ENCODE measurements at regions not wholly inside any gene's neighbourhood (a gene's known extent, or its start where the extent isn't known, plus 50 kb on each side); places are given as distances from the start of the nearest gene placed in this dataset.

GRCh38 chr4:174135936-174136406, 147.5 kb downstream of the FBXO8 start:
- no peaks in the 10 kb centered on the region for H3K4me1 Mint-ChIP-seq
- no peaks in the 10 kb centered on the region for H3K9me3 ChIP-seq (ENCODE audit: low read length)
- H3K4me3 ChIP-seq (ENCODE audit: low read length): no peak overlapping the region
- H3K27me3 Mint-ChIP-seq: peaks cover 1 to 3% of the 10 kb centered on the region in 2 donors
- no peak overlapping the region for H3K27ac ChIP-seq (ENCODE audit: low read depth, low read length)
- POLR2A ChIA-PET: no interaction called here
- H3K36me3 Mint-ChIP-seq: no peaks in the 10 kb centered on the region
- DNase-seq: no peak
- no peaks in the 10 kb centered on the region for H3K9me3 Mint-ChIP-seq
- H3K4me1 ChIP-seq (ENCODE audit: insufficient read depth, low read length): no peaks in the 10 kb centered on the region
- H3K27me3 ChIP-seq (ENCODE audit: insufficient read depth, low read length, poor library complexity, severe bottlenecking): no peaks in the 10 kb centered on the region
- H3K27ac Mint-ChIP-seq: no peak overlapping the region
- H3K36me3 ChIP-seq (ENCODE audit: insufficient read depth, low read length): no peaks in the 10 kb centered on the region
- CTCF ChIA-PET: no interaction called here
- H3K4me3 Mint-ChIP-seq: no peak overlapping the region

- H3K4me1 Mint-ChIP-seq: no peaks in the 10 kb centered on the region
Measured at GRCh38 chr4:174135530-174135929, 147.9 kb downstream of the FBXO8 start.

GRCh38 chr4:174134361-174134760, 149.1 kb downstream of the FBXO8 start:
- CTCF ChIA-PET: no interaction called here
- Histone ChIP-seq H3K27me3 (ENCODE audit: insufficient read depth, low read length, poor library complexity, severe bottlenecking) (no peaks in the 10 kb centered on the region), H3K4me3 (ENCODE audit: low read length) (no peak overlapping the region), H3K4me1 (ENCODE audit: insufficient read depth, low read length) (no peaks in the 10 kb centered on the region), H3K27ac (ENCODE audit: low read depth, low read length) (no peak overlapping the region), H3K36me3 (ENCODE audit: insufficient read depth, low read length) (no peaks in the 10 kb centered on the region), H3K9me3 (ENCODE audit: low read length) (no peaks in the 10 kb centered on the region)
- Mint-ChIP-seq H3K4me3 (no peak overlapping the region), H3K36me3 (no peaks in the 10 kb centered on the region), H3K4me1 (no peaks in the 10 kb centered on the region), H3K9me3 (no peaks in the 10 kb centered on the region), H3K27me3 (peaks cover 4 to 16% of the 10 kb centered on the region in 2 donors), H3K27ac (no peak overlapping the region)
- POLR2A ChIA-PET: no interaction called here
- no peak for DNase-seq

More at GRCh38 chr4:174135530-174135929, 147.9 kb downstream of the FBXO8 start:
- no peaks in the 10 kb centered on the region for H3K9me3 ChIP-seq (ENCODE audit: low read length)
- Mint-ChIP-seq H3K4me3 (no peak overlapping the region), H3K27me3 (peaks cover 1 to 6% of the 10 kb centered on the region in 2 donors), H3K27ac (no peak overlapping the region), H3K36me3 (no peaks in the 10 kb centered on the region), H3K9me3 (no peaks in the 10 kb centered on the region)
- no peaks in the 10 kb centered on the region for H3K4me1 ChIP-seq (ENCODE audit: insufficient read depth, low read length)
- no peaks in the 10 kb centered on the region for H3K27me3 ChIP-seq (ENCODE audit: insufficient read depth, low read length, poor library complexity, severe bottlenecking)
- no peak overlapping the region for H3K4me3 ChIP-seq (ENCODE audit: low read length)
- ChIA-PET POLR2A (no interaction called here), CTCF (no interaction called here)
- H3K36me3 ChIP-seq (ENCODE audit: insufficient read depth, low read length): no peaks in the 10 kb centered on the region
- no peak for DNase-seq
- no peak overlapping the region for H3K27ac ChIP-seq (ENCODE audit: low read depth, low read length)

- Mint-ChIP-seq H3K4me3 (no peak overlapping the region), H3K4me1 (no peaks in the 10 kb centered on the region), H3K36me3 (no peaks in the 10 kb centered on the region), H3K27me3 (peaks cover 4 to 16% of the 10 kb centered on the region in 2 donors), H3K9me3 (no peaks in the 10 kb centered on the region), H3K27ac (no peak overlapping the region)
- DNase-seq: no peak
- H3K4me3 ChIP-seq (ENCODE audit: low read length): no peak overlapping the region
- ChIA-PET POLR2A (no interaction called here), CTCF (no interaction called here)
- H3K27ac ChIP-seq (ENCODE audit: low read depth, low read length): no peak overlapping the region
- no peaks in the 10 kb centered on the region for H3K27me3 ChIP-seq (ENCODE audit: insufficient read depth, low read length, poor library complexity, severe bottlenecking)
- H3K36me3 ChIP-seq (ENCODE audit: insufficient read depth, low read length): no peaks in the 10 kb centered on the region
- H3K9me3 ChIP-seq (ENCODE audit: low read length): no peaks in the 10 kb centered on the region
- no peaks in the 10 kb centered on the region for H3K4me1 ChIP-seq (ENCODE audit: insufficient read depth, low read length)
Measured at GRCh38 chr4:174133551-174133950, 149.9 kb downstream of the FBXO8 start.

- CTCF ChIA-PET: no interaction called here
- DNase-seq: no peak
- Histone ChIP-seq H3K4me3 (ENCODE audit: low read length) (no peak overlapping the region), H3K27ac (ENCODE audit: low read depth, low read length) (no peak overlapping the region), H3K27me3 (ENCODE audit: insufficient read depth, low read length, poor library complexity, severe bottlenecking) (no peaks in the 10 kb centered on the region), H3K4me1 (ENCODE audit: insufficient read depth, low read length) (no peaks in the 10 kb centered on the region), H3K9me3 (ENCODE audit: low read length) (no peaks in the 10 kb centered on the region), H3K36me3 (ENCODE audit: insufficient read depth, low read length) (no peaks in the 10 kb centered on the region)
- Mint-ChIP-seq H3K27me3 (peaks cover 4 to 26% of the 10 kb centered on the region in 2 donors), H3K4me3 (no peak overlapping the region), H3K27ac (no peak overlapping the region), H3K36me3 (no peaks in the 10 kb centered on the region), H3K9me3 (no peaks in the 10 kb centered on the region), H3K4me1 (no peaks in the 10 kb centered on the region)
- POLR2A ChIA-PET: no interaction called here
Measured at GRCh38 chr4:174131901-174132300, 151.6 kb downstream of the FBXO8 start.

- no peak for DNase-seq
- ChIA-PET POLR2A (no interaction called here), CTCF (no interaction called here)
- H3K4me3 ChIP-seq (ENCODE audit: low read length): no peak overlapping the region
- peaks cover 10 to 48% of the 10 kb centered on the region in 2 donors for H3K27me3 Mint-ChIP-seq
- no peak overlapping the region for H3K27ac Mint-ChIP-seq
- no peak overlapping the region for H3K4me3 Mint-ChIP-seq
- no peaks in the 10 kb centered on the region for H3K36me3 ChIP-seq (ENCODE audit: insufficient read depth, low read length)
- H3K9me3 ChIP-seq (ENCODE audit: low read length): no peaks in the 10 kb centered on the region
- H3K4me1 Mint-ChIP-seq: peaks cover 4 to 5% (median 5%) of the 10 kb centered on the region in 3 donors
- H3K27ac ChIP-seq (ENCODE audit: low read depth, low read length): no peak overlapping the region
- H3K27me3 ChIP-seq (ENCODE audit: insufficient read depth, low read length, poor library complexity, severe bottlenecking): no peaks in the 10 kb centered on the region
- H3K4me1 ChIP-seq (ENCODE audit: insufficient read depth, low read length): no peaks in the 10 kb centered on the region
- H3K36me3 Mint-ChIP-seq: no peaks in the 10 kb centered on the region
- no peaks in the 10 kb centered on the region for H3K9me3 Mint-ChIP-seq
Measured at GRCh38 chr4:174122705-174123104, 160.8 kb downstream of the FBXO8 start.

GRCh38 chr4:174120446-174121295, 162.8 kb downstream of the FBXO8 start:
- POLR2A ChIA-PET: no interaction called here
- Mint-ChIP-seq H3K9me3 (no peaks in the 10 kb centered on the region), H3K36me3 (no peaks in the 10 kb centered on the region), H3K4me3 (no peak overlapping the region), H3K4me1 (peaks cover 4 to 5% (median 5%) of the 10 kb centered on the region in 3 donors), H3K27me3 (peaks cover 10 to 47% of the 10 kb centered on the region in 2 donors), H3K27ac (no peak overlapping the region)
- Histone ChIP-seq H3K4me3 (ENCODE audit: low read length) (no peak overlapping the region), H3K27ac (ENCODE audit: low read depth, low read length) (no peak overlapping the region), H3K4me1 (ENCODE audit: insufficient read depth, low read length) (no peaks in the 10 kb centered on the region), H3K9me3 (ENCODE audit: low read length) (no peaks in the 10 kb centered on the region), H3K27me3 (ENCODE audit: insufficient read depth, low read length, poor library complexity, severe bottlenecking) (peaks cover 6% of the 10 kb centered on the region), H3K36me3 (ENCODE audit: insufficient read depth, low read length) (no peaks in the 10 kb centered on the region)
- CTCF ChIA-PET: interaction anchor here (0.6 kb wide), 1 partner anchor 9 kb away, joined by 3 read pairs; no protein-coding TSS in a partner anchor
- peak in 1 of 5 donors; percentile 1 for DNase-seq

GRCh38 chr4:174119830-174120229, 163.6 kb downstream of the FBXO8 start:
- Mint-ChIP-seq H3K4me1 (peaks cover 4 to 5% (median 5%) of the 10 kb centered on the region in 3 donors), H3K36me3 (no peaks in the 10 kb centered on the region), H3K27me3 (peaks cover 10 to 46% of the 10 kb centered on the region in 2 donors), H3K27ac (peak overlapping the region in 1 of 8 donors; percentile 7), H3K9me3 (no peaks in the 10 kb centered on the region), H3K4me3 (no peak overlapping the region)
- DNase-seq: no peak
- Histone ChIP-seq H3K27ac (ENCODE audit: low read depth, low read length) (no peak overlapping the region), H3K9me3 (ENCODE audit: low read length) (no peaks in the 10 kb centered on the region), H3K36me3 (ENCODE audit: insufficient read depth, low read length) (no peaks in the 10 kb centered on the region), H3K4me1 (ENCODE audit: insufficient read depth, low read length) (no peaks in the 10 kb centered on the region), H3K4me3 (ENCODE audit: low read length) (no peak overlapping the region), H3K27me3 (ENCODE audit: insufficient read depth, low read length, poor library complexity, severe bottlenecking) (peaks cover 6% of the 10 kb centered on the region)
- ChIA-PET CTCF (no interaction called here), POLR2A (no interaction called here)
